Glutamatergic neuron (in vitro differentiated cells): ENCODE measurements at regions not wholly inside any gene's neighbourhood (a gene's known extent, or its start where the extent isn't known, plus 50 kb on each side); places are given as distances from the start of the nearest gene placed in this dataset.
"Not testable (repeated sequence)": the region's sequence is repeated elsewhere in the genome, so short reads cannot be mapped to it uniquely, and the experiment has no call there.

Experiments used
- DNase-seq: peaks from one replicate; pipeline ENCODE4 v3.0.0; 2022
- H3K27ac Mint-ChIP-seq: one replicate; pipeline ENCODE4 v1.8.0; 2020; ENCODE audit warnings: mild to moderate bottlenecking, mixed read lengths, inconsistent platforms; ENCODE audit not compliant: unreplicated experiment
- H3K27me3 Mint-ChIP-seq: one replicate; pipeline ENCODE4 v1.8.0; 2020; ENCODE audit warnings: mild to moderate bottlenecking, moderate library complexity, mixed read lengths, inconsistent platforms; ENCODE audit not compliant: unreplicated experiment
- H3K36me3 Mint-ChIP-seq: one replicate; pipeline ENCODE4 v1.8.0; 2020; ENCODE audit warnings: mild to moderate bottlenecking, mixed read lengths, inconsistent platforms; ENCODE audit not compliant: unreplicated experiment
- H3K4me1 Mint-ChIP-seq: one replicate; pipeline ENCODE4 v1.8.0; 2020; ENCODE audit warnings: mild to moderate bottlenecking, low read depth, mixed read lengths, inconsistent platforms; ENCODE audit not compliant: unreplicated experiment
- H3K4me3 Mint-ChIP-seq: one replicate; pipeline ENCODE4 v1.8.0; 2020; ENCODE audit warnings: mild to moderate bottlenecking, mixed read lengths, inconsistent platforms; ENCODE audit not compliant: unreplicated experiment
- H3K9me3 Mint-ChIP-seq: one replicate; pipeline ENCODE4 v1.8.0; 2020; ENCODE audit warnings: mild to moderate bottlenecking, moderate library complexity, mixed read lengths, inconsistent platforms; ENCODE audit not compliant: unreplicated experiment
- TF ChIP-seq, protein P1 (sequence below): fragments of 200-600 bp; sonication (generic); IDR thresholded peaks from one replicate; pipeline ENCODE4 v1.5.0; 2021; ENCODE audit not compliant: partially characterized antibody, unreplicated experiment

DNA sequence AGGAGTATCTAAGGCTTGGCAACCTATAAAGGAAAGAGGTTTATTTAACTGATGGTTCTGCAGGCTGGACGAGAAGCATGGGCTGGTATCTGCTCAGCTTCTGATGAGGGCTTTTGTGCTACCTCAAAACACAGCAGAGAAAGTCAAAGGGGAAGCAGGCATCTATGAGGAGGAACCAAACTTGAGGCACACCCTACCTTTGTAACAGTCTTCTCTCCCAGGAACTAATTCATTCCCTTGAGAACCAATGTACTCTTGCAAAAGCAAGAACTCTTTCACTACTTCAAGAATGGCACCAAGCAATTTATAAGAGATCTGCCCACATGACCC is 109.0 kb downstream of the CGGBP1 start:
- no peaks in the 10 kb centered on the region for H3K9me3 Mint-ChIP-seq
- no peaks in the 10 kb centered on the region for H3K27me3 Mint-ChIP-seq
- H3K36me3 Mint-ChIP-seq: no peaks in the 10 kb centered on the region
- H3K27ac Mint-ChIP-seq: no peak overlapping the region
- DNase-seq: no peak
- TF ChIP-seq, protein P1, sequence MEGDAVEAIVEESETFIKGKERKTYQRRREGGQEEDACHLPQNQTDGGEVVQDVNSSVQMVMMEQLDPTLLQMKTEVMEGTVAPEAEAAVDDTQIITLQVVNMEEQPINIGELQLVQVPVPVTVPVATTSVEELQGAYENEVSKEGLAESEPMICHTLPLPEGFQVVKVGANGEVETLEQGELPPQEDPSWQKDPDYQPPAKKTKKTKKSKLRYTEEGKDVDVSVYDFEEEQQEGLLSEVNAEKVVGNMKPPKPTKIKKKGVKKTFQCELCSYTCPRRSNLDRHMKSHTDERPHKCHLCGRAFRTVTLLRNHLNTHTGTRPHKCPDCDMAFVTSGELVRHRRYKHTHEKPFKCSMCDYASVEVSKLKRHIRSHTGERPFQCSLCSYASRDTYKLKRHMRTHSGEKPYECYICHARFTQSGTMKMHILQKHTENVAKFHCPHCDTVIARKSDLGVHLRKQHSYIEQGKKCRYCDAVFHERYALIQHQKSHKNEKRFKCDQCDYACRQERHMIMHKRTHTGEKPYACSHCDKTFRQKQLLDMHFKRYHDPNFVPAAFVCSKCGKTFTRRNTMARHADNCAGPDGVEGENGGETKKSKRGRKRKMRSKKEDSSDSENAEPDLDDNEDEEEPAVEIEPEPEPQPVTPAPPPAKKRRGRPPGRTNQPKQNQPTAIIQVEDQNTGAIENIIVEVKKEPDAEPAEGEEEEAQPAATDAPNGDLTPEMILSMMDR: no peak
- no peaks in the 10 kb centered on the region for H3K4me1 Mint-ChIP-seq
- no peak overlapping the region for H3K4me3 Mint-ChIP-seq

- Mint-ChIP-seq H3K27me3 (no peaks in the 10 kb centered on the region), H3K9me3 (no peaks in the 10 kb centered on the region), H3K4me1 (no peaks in the 10 kb centered on the region), H3K27ac (no peak overlapping the region), H3K36me3 (no peaks in the 10 kb centered on the region), H3K4me3 (no peak overlapping the region)
- TF ChIP-seq, protein P1: no peak
- DNase-seq: no peak
Observed at GRCh38 chr3:87949189-87949878, 109.5 kb downstream of the CGGBP1 start.

GRCh38 chr3:87946007-87946406 is 112.8 kb downstream of the CGGBP1 start:
- H3K27ac Mint-ChIP-seq, H3K4me1 Mint-ChIP-seq, H3K36me3 Mint-ChIP-seq, H3K4me3 Mint-ChIP-seq, H3K27me3 Mint-ChIP-seq, DNase-seq, H3K9me3 Mint-ChIP-seq: not testable (repeated sequence)

DNA sequence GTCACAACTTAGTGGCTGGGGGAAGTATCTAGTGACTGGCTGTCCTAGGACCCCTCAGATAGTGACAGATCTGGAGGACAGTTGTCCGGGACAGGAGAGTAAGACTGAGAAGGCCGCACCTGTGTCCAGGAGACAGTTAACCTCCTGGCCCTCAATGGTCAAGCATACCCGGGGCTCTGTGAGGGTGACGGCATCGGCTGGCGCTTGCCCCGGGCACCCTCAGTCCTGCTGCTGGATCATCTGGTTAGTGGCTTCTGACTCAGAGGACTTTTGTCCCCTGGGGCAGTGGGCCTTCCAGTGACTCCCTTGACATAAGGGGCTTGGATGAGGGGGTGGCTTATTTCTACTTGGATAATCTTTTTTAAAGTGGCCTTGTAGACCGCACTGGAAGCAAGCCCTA is 116.5 kb downstream of the CGGBP1 start:
- not testable (repeated sequence) for H3K4me3 Mint-ChIP-seq, H3K36me3 Mint-ChIP-seq, H3K4me1 Mint-ChIP-seq, H3K9me3 Mint-ChIP-seq, DNase-seq, H3K27me3 Mint-ChIP-seq, H3K27ac Mint-ChIP-seq

DNA sequence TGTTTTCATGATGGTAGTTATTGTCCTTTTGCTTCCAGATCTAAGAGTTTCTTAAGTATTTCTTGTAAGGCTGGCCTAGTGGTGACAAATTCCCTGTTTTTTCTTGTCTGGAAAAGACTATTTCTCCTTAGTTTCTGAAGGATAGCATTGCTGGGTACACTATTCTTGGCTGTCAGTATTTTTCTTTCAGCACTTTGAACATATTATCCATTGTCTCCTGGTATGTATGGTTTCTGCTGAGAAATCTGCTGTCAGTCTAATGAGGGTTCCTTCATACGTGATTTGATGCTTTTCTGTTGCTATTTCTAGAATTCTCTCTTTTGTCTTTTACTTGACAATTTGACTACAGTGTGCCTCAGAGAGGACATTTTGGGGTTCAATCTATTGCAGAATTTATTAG is 134.3 kb downstream of the CGGBP1 start:
- Mint-ChIP-seq H3K36me3 (no peaks in the 10 kb centered on the region), H3K4me3 (no peak overlapping the region), H3K9me3 (peaks cover 6% of the 10 kb centered on the region), H3K4me1 (no peaks in the 10 kb centered on the region), H3K27ac (no peak overlapping the region), H3K27me3 (no peaks in the 10 kb centered on the region)
- DNase-seq: no peak
- TF ChIP-seq, protein P1: no peak

DNA sequence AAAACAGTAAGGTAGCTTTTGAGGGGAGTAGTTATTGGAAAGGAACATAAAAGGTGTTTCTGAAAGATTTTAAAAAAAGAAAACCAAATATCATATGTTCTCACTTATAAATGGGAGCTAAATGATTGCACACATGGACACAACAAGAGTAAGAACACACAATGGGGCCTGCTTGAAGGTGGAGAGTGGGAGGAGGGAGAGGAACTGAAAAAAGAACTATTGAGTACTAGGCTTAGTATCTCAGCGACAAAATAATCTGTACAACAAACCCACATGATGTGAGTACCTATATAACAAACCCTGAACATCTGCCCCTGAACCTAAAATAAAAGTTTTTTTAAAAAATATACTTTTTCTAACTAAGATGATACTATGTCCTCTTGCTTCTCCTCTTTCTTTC is 138.3 kb downstream of the CGGBP1 start:
- no peak overlapping the region for H3K27ac Mint-ChIP-seq
- no peaks in the 10 kb centered on the region for H3K4me1 Mint-ChIP-seq
- TF ChIP-seq, protein P1: no peak
- DNase-seq: no peak
- peaks cover 8% of the 10 kb centered on the region for H3K9me3 Mint-ChIP-seq
- no peaks in the 10 kb centered on the region for H3K36me3 Mint-ChIP-seq
- H3K27me3 Mint-ChIP-seq: no peaks in the 10 kb centered on the region
- no peak overlapping the region for H3K4me3 Mint-ChIP-seq
